ENCODE measurements at regions not wholly inside any gene's neighbourhood (a gene's known extent, or its start where the extent isn't known, plus 50 kb on each side); places are given as distances from the start of the nearest gene placed in this dataset.

- TF ChIP-seq NCOR1 (IDR thresholded peaks at IDR 0.05) (no peak), POLR2AphosphoS5 (IDR thresholded peaks at IDR 0.05; ENCODE audit: control insufficient read depth, insufficient read depth, low read depth, low read length) (no peak), CTCF (IDR thresholded peaks at IDR 0.05 in 2 of 3, conservative IDR thresholded peaks at IDR 0.05 in 1 of 3; ENCODE audit: insufficient read depth in 2 of 3, low read depth in 1 of 3, low read length in 3 of 3) (no peak), SPI1 (IDR thresholded peaks at IDR 0.05; ENCODE audit: borderline replicate concordance, low read depth, low read length) (no peak), SRSF1 (IDR thresholded peaks at IDR 0.05; ENCODE audit: low read depth, low read length) (no peak), SMAD1 (IDR thresholded peaks at IDR 0.05; ENCODE audit: low read depth, low read length, partially characterized antibody) (no peak), EZH2 (IDR thresholded peaks at IDR 0.05; ENCODE audit: borderline replicate concordance, low read depth, low read length) (no peak), TRIM24 (IDR thresholded peaks at IDR 0.05) (no peak), SNAPC5 (CRISPR knock-in tag; IDR thresholded peaks at IDR 0.05) (no peak)
These were observed 868.5 kb downstream of the RNF144A start for GRCh38 chr2:7785700-7786099.

All from K562 (cell line).